GM19452 (cell line): ENCODE measurements at regions not wholly inside any gene's neighbourhood (a gene's known extent, or its start where the extent isn't known, plus 50 kb on each side); places are given as distances from the start of the nearest gene placed in this dataset.
"Not testable (repeated sequence)": the region's sequence is repeated elsewhere in the genome, so short reads cannot be mapped to it uniquely, and the experiment has no call there.

Experiments used
- ATAC-seq: cut with Tn5 transposase; IDR thresholded peaks from one replicate; pipeline ENCODE4 v1.9.1; 2021; ENCODE audit not compliant: unreplicated experiment

DNA sequence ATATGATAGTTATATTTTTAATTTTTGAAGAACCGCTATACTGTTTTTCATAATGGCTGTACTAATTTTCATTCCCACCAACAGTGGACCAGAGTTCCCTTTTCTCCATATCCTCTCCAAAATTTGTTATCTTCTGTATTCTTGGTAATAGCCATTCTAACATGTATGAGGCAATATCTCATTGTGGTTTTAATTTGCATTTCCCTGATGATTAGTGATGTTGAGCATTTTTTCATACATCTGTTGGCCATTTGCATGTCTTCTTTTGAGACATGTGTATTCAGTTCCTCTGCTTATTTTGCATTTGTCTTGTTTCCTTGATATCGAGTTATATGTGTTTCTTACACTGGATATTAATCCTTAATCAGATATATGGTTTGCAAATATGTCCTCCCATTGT lies 770.8 kb upstream of the MBL2 start:
- ATAC-seq, result no peak

DNA sequence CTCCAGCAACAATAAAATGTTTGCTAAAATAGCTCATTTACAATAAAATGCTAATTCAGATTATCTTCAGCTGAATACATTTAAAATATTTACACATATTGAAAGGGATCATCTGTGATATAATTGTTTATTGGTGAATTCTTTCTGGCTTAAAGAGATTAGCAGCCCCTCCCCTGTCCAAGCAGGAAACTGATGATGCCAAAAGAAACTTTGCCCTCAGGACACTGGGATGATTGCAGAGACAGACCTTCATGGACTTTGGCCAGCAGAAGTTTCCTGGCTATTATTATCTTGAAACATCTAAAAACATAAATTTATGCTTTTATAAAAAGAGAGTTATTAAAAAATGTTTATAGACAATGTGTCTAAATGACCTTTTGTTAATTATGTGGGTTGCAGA lies 764.9 kb upstream of the MBL2 start:
- no peak for ATAC-seq

DNA sequence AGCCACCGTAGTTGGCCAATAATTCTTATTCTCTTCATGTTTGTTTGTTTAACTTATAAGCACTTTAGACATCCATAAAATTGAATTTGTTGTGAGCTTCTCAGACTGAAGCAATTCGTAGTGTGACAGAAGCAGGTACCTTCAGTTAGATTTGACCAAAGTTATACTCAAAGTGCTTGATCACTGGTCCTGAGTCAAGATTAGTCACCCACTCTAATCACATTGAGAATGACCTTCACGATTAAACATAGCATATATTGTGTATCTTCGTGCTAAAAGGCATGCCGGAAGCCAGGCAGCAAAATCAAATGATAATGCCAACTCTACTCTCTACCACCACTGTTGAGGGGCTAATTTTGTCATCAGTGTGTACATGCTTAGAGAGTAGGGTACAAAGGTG lies 763.7 kb upstream of the MBL2 start:
- no peak for ATAC-seq

DNA sequence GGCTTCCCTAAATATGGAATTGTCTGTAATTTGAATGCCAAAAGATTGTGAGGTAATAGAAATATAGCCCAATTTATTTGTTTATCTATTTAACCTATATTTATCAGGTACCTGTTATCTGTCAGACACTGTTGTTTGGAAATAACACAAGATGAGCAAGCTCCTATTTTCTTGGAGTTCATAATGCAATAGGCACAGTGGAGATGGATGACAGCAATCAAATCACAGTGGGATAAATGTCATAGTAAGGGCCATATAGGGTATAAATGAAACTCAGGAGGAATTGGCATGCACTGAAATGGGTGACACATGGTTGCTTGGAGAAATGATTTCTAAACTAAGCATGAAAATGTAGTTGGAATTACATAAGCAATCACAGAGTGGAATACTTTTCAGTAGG lies 761.8 kb upstream of the MBL2 start:
- ATAC-seq, result no peak

DNA sequence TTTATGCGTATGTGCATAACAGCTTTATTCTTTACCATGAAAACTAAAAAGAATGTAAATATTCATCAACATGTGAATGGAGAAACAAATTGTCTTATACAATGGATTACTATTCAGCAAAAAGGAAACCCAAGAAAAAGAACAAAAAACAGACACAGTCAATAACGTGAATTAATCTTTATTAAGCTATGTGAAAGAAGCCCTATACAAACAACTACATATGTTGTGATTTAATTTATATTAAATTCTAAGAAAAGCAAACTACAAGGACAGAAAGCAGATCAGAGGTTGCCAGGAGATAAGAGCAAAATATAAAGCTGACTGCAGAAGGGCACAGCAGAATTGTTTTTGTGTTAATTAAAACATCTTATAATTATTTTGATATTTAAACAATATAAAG lies 756.4 kb upstream of the MBL2 start:
- ATAC-seq, result no peak

DNA sequence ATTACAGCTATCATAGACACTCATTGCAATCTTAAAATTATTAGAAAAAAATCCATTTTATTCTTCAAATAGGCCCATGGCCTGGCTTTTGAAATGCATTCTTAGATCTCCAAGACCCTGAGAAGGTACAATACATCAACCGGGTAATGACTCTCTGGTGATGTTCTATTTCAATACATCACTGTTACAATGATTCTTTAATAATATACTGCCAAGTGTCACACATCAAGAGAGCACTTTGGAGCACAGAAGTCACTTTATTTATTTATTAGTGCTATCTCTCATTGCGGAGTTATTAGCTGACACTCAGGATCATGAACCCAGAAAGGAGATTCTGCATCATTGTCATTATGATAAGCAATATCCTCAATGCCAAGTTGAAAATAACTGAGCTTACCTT lies 748.5 kb upstream of the MBL2 start:
- no peak for ATAC-seq

DNA sequence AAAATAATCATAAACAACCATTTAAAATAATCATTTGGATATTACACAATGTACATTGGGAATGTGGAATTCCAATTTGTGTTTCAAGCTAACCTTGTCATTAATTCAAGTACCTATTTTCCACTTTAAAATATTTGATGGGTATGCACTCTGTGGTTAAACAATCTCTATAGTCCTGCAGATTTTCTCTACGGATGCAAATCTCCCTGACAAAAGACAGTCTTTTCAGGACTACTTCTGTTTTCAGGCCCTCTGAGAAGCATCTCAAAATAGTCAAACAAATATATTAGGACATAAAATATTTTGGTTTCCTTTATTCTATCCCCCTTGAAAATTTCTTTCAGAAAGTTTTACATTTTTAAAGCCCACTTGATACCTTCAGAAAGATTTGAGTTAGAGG lies 735.6 kb upstream of the MBL2 start:
- no peak for ATAC-seq

DNA sequence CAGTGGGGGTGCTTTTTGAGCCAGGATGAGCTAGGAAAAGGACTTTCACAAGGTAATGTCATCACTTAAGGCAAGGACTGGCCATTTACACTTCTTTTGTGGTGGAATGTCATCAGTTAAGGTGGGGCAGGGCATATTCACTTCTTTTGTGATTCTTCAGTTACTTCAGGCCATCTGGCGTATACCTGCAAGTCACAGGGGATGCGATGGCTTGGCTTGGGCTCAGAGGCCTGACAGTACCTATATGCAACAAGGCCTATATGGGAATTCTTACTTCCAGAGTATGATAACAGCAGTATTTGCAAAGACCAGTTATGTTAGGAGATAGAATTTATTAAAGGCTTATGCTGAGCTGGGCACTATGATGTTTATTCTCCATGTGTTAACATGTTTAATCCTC lies 731.9 kb upstream of the MBL2 start:
- ATAC-seq, result not testable (repeated sequence)

DNA sequence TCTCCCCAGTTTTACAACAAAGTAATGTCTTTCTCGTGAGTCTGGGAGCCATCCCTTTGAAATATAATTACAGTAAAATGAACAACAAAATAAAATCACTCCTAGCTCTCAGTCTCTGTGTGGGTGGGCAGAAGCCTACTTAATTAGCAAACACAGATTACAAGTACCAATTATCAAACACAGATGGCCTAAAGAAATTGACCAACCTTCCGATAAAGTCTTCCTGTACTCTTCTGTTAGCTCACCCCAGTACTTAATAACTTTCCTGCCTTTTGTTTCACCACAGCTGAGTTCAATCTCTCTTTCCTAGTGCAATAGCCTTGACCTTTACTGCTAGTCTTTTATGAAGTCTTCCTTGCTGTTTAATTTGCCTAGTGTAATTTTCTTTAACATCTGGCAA lies 719.2 kb upstream of the MBL2 start:
- no peak for ATAC-seq

DNA sequence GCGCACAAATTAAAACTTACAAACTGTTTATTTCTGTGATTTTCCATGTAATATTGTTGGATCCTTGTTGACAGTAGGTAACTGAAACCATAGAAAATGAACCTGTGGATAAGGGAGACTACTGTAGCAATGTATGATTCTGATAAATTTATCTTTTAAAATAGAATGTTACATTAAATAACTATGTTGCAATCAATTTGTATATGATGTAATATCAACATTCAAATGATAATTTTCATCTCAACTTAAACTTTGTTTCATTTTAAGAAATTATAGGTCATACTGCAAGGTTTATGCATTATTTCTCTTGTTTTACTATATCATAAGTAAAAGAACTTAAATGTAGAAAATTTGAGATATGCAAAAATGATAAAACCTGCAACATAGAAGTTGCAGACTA lies 718.0 kb upstream of the MBL2 start:
- ATAC-seq, result no peak

DNA sequence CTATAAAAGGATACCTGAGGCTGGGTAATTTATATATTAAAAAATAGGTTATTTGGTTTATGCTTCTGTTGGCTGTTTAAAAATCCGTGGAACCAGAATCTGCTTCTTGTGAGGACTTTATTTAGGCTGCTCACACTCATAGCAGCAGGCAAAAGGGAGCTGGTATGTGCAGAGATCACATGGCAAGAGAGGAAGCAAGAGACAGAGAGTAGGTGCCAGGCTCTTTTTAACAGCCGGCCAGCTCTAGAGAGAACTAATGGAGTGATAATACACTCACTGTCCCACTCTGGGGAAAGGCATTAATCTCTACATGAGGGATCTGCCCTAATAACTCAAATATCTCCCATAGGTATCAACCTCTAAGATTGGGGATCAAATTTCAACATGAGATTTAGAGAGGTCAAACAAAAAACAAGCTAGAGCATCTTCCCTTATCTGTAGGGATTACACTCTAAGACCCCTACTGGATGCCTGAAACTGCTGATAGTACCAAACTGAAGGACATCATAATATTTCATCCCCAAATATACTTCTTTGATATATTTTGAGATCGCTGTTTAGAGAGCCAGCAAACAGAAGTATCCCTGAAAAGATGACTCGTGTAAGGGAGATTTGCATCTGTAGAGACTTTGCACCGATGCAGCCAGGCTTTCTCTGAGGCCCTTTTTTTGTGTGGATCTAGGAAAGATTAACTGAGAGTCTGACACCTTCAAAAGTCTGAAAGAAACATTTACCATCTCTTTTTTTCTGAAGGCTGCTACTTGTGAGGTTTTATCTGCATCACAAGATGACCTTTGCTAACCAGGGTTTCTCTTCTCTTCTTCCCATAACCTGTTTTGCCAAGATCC lies 717.0 kb upstream of the MBL2 start:
- no peak for ATAC-seq

DNA sequence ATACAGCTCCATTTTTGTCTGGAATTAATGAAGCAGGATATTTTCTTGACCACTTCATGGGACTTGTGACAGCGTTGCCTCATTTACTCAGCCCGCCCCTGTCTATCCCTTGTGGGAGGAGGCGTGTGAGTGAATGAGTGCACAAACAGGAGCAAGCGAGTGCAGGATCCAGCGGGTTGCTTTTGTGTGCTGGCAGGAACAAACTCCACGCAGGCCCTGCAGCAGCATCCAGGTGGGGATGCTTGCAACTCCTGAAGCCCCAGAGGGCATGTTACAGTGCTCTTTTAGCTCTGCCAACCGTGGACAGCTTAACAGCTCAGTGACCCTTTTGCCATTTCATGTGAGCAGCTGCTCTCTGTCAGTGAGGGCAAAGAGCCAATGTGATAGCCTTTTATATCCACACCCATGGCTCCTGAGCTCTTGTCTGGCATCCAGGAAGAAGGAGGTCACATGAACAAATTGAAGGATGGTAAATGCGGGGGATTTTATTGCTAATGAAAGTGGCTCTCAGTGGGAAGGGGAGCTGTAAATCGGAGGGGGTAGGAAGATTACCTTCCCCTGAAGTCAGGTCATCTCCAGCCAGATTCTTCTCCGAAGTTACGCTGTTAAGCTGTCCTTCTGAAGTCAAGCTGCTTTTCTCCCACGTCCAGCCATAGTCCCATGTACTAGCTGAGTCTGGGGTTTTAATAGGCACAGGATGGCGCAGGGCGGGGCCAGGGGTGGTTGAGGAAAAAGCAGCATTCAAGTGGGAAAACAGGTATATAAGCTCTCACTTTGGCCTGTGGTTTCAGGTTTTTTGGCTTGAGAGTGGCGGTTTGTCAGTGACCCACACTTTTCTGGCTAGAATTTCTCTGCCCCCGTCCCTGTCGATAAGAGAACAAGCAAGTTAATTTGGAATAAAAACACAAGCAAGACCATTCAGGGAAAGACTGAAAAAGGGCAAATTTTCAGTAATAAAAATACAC lies 714.7 kb upstream of the MBL2 start:
- ATAC-seq, result no peak

DNA sequence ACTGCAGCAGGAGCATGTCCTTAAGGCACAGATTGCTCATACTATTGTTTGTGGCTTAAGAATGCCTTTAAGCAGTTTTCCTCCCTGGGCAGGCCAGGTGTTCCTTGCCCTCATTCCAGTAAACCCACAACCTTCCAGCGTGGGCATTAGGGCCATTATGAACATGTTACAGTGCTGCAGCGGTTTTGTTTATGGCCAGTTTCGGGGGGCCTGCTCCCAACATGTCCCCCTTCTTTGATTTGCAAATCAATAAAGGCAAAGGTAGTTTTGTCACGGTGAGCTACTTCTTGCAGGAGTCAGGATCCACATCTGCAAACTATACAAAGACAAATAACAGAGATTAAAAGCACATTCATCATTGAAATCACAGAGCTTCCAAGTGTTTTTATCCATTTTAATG lies 712.8 kb upstream of the MBL2 start:
- ATAC-seq, result not testable (repeated sequence)

DNA sequence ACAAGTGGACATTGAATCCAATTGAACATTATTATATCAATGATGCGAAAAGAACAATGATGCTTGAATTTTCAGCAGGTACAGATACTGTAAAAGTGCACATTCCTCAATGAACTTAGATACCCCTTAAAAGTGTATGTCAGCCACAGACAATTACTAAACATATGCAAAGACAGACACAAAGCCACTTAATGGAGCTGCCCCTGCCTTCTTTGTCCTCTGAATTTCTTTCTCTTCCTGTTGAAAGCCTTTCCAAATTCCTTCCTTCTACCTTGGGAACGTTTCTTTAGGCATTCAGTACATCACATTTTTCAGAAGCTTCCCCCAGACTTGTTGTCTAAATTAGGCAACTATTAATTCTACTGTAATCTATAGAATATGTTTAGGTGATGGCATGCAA lies 706.8 kb upstream of the MBL2 start:
- no peak for ATAC-seq

DNA sequence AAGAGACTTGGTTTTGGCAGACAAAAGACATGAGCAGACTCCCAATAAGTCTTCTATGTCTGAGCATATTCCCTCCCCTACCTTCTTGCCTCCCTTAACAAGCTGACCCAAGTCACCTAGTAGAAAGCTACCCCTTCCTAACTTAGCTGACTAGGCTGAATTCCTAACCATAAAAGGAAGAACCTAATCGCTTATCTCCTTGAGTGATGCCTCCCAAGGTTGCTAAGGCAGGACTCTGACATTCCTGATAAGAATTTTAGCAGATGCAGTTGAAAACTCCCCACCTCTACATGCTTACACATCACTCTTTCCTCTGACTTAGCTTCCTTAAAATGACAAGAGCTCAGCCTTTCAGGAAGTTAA lies 704.7 kb upstream of the MBL2 start:
- ATAC-seq, result no peak

DNA sequence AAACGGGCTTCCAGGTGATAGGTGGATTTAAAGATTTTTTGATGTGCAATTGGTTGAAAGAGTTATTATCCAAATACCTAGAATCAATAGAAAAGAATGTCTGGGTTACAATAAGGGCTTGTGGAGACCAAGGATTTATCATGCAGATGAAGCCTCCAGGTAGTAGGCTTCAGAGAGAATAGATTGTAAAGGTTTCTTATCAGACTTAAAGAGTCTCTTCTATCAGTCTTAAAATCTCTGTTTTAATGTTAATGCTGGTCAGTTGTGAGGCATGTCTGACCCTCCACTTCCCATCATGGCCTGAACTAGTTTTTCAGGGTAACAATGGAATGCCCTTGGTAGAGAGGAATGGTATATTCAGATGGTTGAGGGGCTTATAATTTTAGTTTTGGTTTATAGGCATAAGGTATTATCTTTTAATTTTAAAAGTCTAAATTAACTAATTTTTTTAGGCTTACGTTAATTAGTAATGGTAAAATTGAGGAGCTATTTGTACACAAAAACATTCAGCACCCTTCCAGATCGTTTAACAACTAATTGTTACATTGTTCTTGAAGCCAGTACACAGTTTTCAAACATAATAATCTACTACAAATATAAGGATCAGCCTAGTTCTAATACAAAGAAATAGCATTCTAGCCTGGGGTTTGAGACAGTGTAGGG lies 704.2 kb upstream of the MBL2 start:
- no peak for ATAC-seq

DNA sequence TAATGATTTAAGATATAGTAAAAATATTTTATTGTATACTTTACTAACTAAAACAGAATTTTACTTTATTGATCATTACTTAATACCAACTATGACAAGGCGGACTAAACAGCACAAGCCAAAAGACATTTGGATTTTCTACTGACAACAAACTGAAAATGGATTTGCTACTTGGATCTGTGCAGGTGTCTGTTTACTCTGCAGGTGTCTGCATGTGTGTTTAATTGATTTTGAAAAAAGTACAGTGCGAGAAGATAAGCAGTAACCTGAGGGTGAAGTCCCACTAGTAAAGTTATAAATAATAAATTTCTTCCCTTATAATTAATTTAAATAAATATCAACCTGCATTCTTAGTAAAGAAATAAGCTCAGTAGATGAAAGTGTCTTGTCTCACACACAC lies 696.8 kb upstream of the MBL2 start:
- ATAC-seq, result no peak

DNA sequence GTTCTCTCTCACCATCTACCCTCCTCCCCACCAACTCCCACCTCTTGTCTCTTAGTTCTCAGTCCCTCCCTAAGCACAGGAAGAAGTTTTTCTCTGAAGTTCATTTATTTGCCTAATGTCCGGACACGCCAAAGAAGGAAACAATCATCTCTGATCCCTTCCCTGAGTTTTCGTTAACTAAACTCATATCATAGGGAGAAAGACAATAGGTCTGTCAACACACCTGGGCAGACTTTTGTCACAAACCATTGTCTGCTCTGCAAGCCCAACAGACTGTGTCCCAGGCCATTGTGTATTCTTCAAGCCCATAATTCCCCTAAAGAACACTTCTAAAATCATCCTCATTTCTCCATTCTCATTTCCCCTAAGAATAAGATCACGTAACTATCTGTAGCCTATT lies 691.0 kb upstream of the MBL2 start:
- ATAC-seq, result no peak

DNA sequence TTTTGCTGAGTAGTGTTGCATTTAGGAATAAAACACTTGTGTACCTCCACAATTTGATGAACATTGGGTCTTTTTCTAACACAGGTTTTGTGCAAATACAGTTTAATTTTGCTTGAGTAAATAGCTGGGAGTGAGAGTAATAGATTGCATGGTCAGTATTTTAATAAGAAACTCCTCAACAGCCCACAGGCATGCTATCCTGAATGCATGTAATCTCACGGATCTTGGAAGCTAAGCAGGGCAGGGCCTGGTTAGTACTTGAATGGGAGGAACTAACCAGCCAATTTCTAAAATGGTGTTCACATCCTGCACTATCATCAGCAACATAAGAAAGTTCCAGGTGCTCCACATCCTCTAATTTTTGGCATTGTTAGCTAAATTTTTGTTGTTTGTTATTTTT lies 685.4 kb upstream of the MBL2 start:
- no peak for ATAC-seq

DNA sequence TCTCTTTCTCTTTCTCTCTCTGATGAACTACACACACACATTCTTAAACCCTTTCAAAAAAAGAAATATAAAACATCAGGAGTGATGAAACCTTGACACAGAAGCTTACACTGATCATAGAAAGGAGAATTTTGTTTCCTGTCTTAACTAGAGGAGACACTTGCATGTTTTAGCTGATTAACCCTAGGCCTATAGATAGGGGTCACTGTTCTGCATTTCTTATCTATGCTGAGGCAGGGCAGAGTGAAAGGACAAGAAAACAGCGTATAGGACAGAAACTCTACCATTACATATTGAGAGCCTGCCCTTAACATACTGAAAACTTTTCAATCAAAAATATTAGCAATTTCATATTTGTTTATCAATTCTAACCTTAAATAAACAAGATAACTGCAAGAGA lies 680.6 kb upstream of the MBL2 start:
- no peak for ATAC-seq

DNA sequence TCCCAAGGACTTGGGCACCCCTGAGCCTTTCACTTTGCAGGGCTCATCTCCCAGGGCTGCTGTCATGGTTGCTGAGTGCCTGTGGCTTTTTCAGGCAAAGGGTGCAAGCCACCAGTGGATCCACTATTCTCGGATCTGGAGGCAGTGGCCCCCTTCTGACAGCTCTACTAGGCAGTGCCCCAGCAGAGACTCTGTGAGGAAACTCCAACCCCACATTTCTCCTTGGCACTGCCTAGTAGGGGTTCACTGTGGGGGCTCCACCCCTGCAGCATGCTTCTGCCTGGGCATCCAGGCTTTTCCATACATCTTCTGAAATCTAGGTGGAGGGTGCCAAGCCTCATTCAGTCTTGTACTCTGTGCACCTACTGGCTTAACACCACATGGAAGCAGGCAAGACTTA lies 675.0 kb upstream of the MBL2 start:
- ATAC-seq, result no peak

DNA sequence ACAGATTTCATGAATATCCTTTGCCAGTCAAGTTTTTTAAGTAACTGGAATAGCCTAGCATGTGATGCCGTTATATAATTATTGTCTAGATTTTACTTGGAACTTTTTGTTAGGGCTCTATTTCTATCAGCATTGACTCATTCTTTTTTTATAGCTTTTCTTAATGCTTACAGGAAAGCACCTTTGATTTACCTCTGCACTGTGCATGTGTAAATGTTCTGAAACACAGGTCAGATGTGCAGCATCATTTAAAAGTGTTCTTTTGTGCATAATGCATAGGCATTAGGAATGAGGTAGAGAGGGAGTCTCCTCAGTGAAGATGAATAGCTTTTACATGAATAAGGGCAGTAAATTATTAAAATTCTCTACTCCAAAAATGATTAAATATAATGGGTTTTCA lies 669.3 kb upstream of the MBL2 start:
- no peak for ATAC-seq
